Panc1 (cell line): ENCODE measurements at regions not wholly inside any gene's neighbourhood (a gene's known extent, or its start where the extent isn't known, plus 50 kb on each side); places are given as distances from the start of the nearest gene placed in this dataset.

ENCODE experiments used
- ATAC-seq: fragments of 200-7000 bp; cut with Tn5 transposase; 2 replicates; pipeline ENCODE4 v1.9.1; 2020; ENCODE audit warnings: mild to moderate bottlenecking, moderate library complexity
- BruUV-seq: library from RNA; stranded (reverse); fragments of 400-500 nt; replicated peaks from 2 replicates; lab custom pipeline; 2021; lab: Mats Ljungman, UMichigan
- CTCF ChIA-PET: fragments of 300-600 bp; sonication (Branson Sonifier 250); formaldehyde crosslinking; loops from one replicate; lab custom pipeline; 2022; ENCODE audit warnings: antibody characterized with exemption; lab: Charles Lee
- POLR2A ChIA-PET: fragments of 300-600 bp; sonication (Branson Sonifier 250); formaldehyde crosslinking; loops from one replicate; lab custom pipeline; 2022; ENCODE audit warnings: antibody characterized with exemption; lab: Charles Lee
- DNase-seq: peaks from one replicate; pipeline ENCODE4 v3.0.0-alpha.2; 2010; ENCODE audit warnings: low read depth, low spot score
- H3K27ac ChIP-seq: 2 replicates; pipeline ENCODE4 v1.5.1; 2011; ENCODE audit warnings: mild to moderate bottlenecking, low read length, inconsistent platforms
- H3K27me3 ChIP-seq: fragments of 200-500 bp; sonication (Bioruptor generic); 2 replicates; pipeline ENCODE4 v1.6.0; 2014; ENCODE audit warnings: low read length, inconsistent platforms; ENCODE audit not compliant: control insufficient read depth, insufficient read depth
- H3K36me3 ChIP-seq: fragments of 200-500 bp; sonication (Bioruptor generic); 2 replicates; pipeline ENCODE4 v1.5.1; 2014; ENCODE audit warnings: inconsistent platforms, mild to moderate bottlenecking, low read length, moderate library complexity; ENCODE audit not compliant: control insufficient read depth, insufficient read depth
- H3K4me1 ChIP-seq: 2 replicates; pipeline ENCODE4 v1.5.1; 2011; ENCODE audit warnings: inconsistent platforms, mild to moderate bottlenecking, low read length, moderate library complexity; ENCODE audit not compliant: control insufficient read depth, insufficient read depth
- H3K4me3 ChIP-seq, 2 experiments: 2 replicates each; pipeline ENCODE4 v1.5.1; 2011 to 2012; ENCODE audit warnings: low read depth in 2 of 2, low read length in 2 of 2, mild to moderate bottlenecking in 2 of 2, inconsistent platforms in 1 of 2, moderate library complexity in 1 of 2
- H3K9me3 ChIP-seq: fragments of 200-500 bp; sonication (Bioruptor generic); 2 replicates; pipeline ENCODE4 v1.5.1; 2014; ENCODE audit warnings: low read depth, mild to moderate bottlenecking, inconsistent platforms, low read length, moderate library complexity; ENCODE audit not compliant: control insufficient read depth, insufficient read depth
- POLR2AphosphoS5 ChIP-seq: IDR thresholded peaks from 2 replicates; pipeline ENCODE4 v1.6.1; 2012; ENCODE audit warnings: mild to moderate bottlenecking, low read depth, low read length, moderate library complexity
- SIN3A ChIP-seq: IDR thresholded peaks from 2 replicates; pipeline ENCODE4 v1.6.1; 2012; ENCODE audit warnings: low read depth, mild to moderate bottlenecking, low read length, moderate library complexity, borderline replicate concordance; ENCODE audit not compliant: insufficient read depth
- TCF7L2 ChIP-seq: IDR thresholded peaks from 2 replicates; pipeline ENCODE4 v1.6.1; 2011; ENCODE audit warnings: mild to moderate bottlenecking, low read depth, low read length, inconsistent platforms
- in situ Hi-C: cut with HindIII; loops from 2 replicates; pipeline ENCODE4 v1.10.0; 2016; ENCODE audit warnings: low sequenced_read_pairs, low pct_unique_long_range_greater_than_20kb
- intact Hi-C: fragments of 100-400 bp; cut with micrococcal nuclease; formaldehyde crosslinking; loops from one replicate; pipeline ENCODE4 v1.10.0; 2022; ENCODE audit not compliant: unreplicated experiment
- TF ChIP-seq, protein P1 (sequence below): fragments of 450-650 bp; IDR thresholded peaks from 2 replicates; pipeline ENCODE4 v1.5.1; 2017; ENCODE audit warnings: mild to moderate bottlenecking
- TF ChIP-seq, protein P2 (sequence below), 2 experiments: IDR thresholded peaks; 2 replicates each; pipeline ENCODE4 v1.6.1; 2011 to 2012; ENCODE audit warnings: low read depth in 2 of 2, control low read depth in 1 of 2, low read length in 1 of 2, mild to moderate bottlenecking in 1 of 2, moderate library complexity in 1 of 2; ENCODE audit not compliant: insufficient read depth in 1 of 2

DNA sequence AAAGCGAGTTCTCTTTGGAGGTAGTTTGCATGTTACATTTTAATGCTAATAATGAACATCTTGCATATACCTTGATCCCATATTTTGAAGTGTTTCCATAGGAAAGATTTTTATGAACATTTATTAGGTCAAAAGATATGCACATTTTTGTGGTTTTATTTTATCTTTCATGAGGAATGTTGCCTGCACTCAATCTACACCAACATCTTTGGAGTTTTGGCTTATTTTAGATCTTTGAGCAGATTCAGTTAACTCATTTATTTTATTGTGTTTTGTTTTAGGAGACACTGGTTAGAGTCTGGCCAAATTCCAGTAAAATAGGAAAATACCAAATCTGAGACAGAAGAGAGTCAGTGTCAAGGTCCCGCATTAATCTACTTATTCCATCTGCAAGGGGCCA is 540.9 kb downstream of the RNF144A start:
- H3K36me3 ChIP-seq = no peaks in the 10 kb centered on the region
- in situ Hi-C loops (no loop called here), intact Hi-C loops (no loop called here)
- H3K9me3 ChIP-seq = no peaks in the 10 kb centered on the region
- no peak overlapping the region for H3K27ac ChIP-seq
- ChIA-PET POLR2A (no interaction called here), CTCF (no interaction called here)
- H3K4me3 ChIP-seq = no peak overlapping the region
- ATAC-seq (no peak), DNase-seq (no peak)
- no peaks in the 10 kb centered on the region for H3K27me3 ChIP-seq
- BruUV-seq = no TSS peak
- no peaks in the 10 kb centered on the region for H3K4me1 ChIP-seq
- TF ChIP-seq TCF7L2 (no peak), SIN3A (no peak), POLR2AphosphoS5 (no peak)
- TF ChIP-seq, protein P1, sequence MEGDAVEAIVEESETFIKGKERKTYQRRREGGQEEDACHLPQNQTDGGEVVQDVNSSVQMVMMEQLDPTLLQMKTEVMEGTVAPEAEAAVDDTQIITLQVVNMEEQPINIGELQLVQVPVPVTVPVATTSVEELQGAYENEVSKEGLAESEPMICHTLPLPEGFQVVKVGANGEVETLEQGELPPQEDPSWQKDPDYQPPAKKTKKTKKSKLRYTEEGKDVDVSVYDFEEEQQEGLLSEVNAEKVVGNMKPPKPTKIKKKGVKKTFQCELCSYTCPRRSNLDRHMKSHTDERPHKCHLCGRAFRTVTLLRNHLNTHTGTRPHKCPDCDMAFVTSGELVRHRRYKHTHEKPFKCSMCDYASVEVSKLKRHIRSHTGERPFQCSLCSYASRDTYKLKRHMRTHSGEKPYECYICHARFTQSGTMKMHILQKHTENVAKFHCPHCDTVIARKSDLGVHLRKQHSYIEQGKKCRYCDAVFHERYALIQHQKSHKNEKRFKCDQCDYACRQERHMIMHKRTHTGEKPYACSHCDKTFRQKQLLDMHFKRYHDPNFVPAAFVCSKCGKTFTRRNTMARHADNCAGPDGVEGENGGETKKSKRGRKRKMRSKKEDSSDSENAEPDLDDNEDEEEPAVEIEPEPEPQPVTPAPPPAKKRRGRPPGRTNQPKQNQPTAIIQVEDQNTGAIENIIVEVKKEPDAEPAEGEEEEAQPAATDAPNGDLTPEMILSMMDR = no peak
- TF ChIP-seq, protein P2, sequence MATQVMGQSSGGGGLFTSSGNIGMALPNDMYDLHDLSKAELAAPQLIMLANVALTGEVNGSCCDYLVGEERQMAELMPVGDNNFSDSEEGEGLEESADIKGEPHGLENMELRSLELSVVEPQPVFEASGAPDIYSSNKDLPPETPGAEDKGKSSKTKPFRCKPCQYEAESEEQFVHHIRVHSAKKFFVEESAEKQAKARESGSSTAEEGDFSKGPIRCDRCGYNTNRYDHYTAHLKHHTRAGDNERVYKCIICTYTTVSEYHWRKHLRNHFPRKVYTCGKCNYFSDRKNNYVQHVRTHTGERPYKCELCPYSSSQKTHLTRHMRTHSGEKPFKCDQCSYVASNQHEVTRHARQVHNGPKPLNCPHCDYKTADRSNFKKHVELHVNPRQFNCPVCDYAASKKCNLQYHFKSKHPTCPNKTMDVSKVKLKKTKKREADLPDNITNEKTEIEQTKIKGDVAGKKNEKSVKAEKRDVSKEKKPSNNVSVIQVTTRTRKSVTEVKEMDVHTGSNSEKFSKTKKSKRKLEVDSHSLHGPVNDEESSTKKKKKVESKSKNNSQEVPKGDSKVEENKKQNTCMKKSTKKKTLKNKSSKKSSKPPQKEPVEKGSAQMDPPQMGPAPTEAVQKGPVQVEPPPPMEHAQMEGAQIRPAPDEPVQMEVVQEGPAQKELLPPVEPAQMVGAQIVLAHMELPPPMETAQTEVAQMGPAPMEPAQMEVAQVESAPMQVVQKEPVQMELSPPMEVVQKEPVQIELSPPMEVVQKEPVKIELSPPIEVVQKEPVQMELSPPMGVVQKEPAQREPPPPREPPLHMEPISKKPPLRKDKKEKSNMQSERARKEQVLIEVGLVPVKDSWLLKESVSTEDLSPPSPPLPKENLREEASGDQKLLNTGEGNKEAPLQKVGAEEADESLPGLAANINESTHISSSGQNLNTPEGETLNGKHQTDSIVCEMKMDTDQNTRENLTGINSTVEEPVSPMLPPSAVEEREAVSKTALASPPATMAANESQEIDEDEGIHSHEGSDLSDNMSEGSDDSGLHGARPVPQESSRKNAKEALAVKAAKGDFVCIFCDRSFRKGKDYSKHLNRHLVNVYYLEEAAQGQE (IDR thresholded peaks at IDR 0.05; ENCODE audit: insufficient read depth in 1 of 2, low read depth in 2 of 2, low read length in 1 of 2) = no peak

DNA sequence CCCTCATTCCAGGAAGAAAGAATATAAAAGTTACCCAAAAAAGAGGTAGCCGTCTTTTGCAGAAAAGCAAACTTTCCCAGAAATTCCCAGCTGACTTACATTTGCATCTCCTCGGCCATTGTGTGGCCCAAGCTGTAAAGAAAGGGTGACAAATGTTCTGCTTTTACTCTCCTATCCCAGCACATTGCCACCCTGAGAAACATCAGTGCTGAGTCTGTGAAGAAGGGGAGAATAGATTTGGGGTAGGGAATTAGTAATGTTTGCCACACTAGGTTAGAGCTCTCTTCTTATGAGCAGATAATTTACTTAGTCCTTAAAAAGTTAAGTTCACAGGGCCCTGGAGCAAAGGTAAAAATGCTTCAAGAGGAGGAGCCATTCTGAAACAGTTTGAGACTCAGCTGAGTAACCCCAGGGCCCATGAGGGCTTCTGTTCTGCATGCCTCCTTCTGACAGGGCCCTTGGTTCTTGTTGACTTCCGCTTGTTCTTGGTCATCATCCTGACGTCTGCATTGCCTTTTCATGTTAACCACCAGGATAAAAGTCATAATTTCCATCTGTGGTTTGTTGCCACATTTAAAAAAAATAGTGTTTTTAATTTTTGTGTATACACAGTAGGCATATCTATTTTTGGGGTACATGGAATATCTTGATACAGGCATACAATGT is 550.7 kb downstream of the RNF144A start:
- in situ Hi-C loops = no loop called here
- no peaks in the 10 kb centered on the region for H3K4me1 ChIP-seq
- no peak overlapping the region for H3K4me3 ChIP-seq
- CTCF ChIA-PET = no interaction called here
- no peak overlapping the region for H3K27ac ChIP-seq
- H3K9me3 ChIP-seq = no peaks in the 10 kb centered on the region
- intact Hi-C loops = no loop called here
- DNase-seq (no peak), ATAC-seq (no peak)
- H3K36me3 ChIP-seq = no peaks in the 10 kb centered on the region; the same call in 1 of the 2 replicates
- no TSS peak for BruUV-seq
- no peaks in the 10 kb centered on the region for H3K27me3 ChIP-seq
- TF ChIP-seq TCF7L2 = no peak
- no peak for TF ChIP-seq POLR2AphosphoS5
- TF ChIP-seq, protein P1 = no peak
- TF ChIP-seq, protein P2 (IDR thresholded peaks at IDR 0.05; ENCODE audit: insufficient read depth in 1 of 2, low read depth in 2 of 2, low read length in 1 of 2) = no peak
- no peak for TF ChIP-seq SIN3A
- POLR2A ChIA-PET = no interaction called here
